ENCODE measurements at regions not wholly inside any gene's neighbourhood (a gene's known extent, or its start where the extent isn't known, plus 50 kb on each side); places are given as distances from the start of the nearest gene placed in this dataset.

DNA sequence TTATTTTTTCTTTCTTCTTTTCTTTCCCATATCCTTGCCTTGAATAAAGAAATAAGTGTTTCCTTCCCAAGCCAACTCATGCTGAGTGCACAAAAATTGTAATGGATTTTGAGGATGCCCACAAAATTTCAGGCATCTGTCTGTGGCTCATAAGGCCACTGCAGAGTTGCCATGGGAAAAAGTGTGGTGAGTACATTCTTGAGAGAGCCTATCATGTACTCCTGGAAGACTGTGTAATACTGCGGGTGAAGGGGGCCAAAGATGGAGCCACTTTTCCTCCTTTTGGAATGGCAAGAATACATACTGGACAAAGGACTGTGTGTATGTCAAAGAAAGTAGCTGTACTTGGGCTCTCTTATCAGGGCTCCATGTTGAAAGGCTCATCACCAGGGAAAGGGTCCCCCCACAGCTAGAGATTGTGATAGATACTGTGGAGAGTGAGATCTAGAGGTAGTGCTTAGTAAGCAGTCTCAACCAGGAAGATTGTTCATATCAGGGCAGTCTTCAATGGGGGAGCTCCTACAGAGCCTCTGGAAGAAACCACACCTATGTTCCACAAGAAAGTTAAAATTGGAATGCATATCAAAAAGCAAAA lies 341.6 kb upstream of the KCND2 start:
- TF ChIP-seq, protein P1, sequence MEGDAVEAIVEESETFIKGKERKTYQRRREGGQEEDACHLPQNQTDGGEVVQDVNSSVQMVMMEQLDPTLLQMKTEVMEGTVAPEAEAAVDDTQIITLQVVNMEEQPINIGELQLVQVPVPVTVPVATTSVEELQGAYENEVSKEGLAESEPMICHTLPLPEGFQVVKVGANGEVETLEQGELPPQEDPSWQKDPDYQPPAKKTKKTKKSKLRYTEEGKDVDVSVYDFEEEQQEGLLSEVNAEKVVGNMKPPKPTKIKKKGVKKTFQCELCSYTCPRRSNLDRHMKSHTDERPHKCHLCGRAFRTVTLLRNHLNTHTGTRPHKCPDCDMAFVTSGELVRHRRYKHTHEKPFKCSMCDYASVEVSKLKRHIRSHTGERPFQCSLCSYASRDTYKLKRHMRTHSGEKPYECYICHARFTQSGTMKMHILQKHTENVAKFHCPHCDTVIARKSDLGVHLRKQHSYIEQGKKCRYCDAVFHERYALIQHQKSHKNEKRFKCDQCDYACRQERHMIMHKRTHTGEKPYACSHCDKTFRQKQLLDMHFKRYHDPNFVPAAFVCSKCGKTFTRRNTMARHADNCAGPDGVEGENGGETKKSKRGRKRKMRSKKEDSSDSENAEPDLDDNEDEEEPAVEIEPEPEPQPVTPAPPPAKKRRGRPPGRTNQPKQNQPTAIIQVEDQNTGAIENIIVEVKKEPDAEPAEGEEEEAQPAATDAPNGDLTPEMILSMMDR (IDR thresholded peaks at IDR 0.05; ENCODE audit: insufficient read depth, low read depth, low read length) = no peak
- no peak for TF ChIP-seq EZH2 (IDR thresholded peaks at IDR 0.05; ENCODE audit: insufficient read depth, low read length)

Data from astrocyte (in vitro differentiated cells and primary cell).